ENCODE measurements at regions not wholly inside any gene's neighbourhood (a gene's known extent, or its start where the extent isn't known, plus 50 kb on each side); places are given as distances from the start of the nearest gene placed in this dataset.

DNA sequence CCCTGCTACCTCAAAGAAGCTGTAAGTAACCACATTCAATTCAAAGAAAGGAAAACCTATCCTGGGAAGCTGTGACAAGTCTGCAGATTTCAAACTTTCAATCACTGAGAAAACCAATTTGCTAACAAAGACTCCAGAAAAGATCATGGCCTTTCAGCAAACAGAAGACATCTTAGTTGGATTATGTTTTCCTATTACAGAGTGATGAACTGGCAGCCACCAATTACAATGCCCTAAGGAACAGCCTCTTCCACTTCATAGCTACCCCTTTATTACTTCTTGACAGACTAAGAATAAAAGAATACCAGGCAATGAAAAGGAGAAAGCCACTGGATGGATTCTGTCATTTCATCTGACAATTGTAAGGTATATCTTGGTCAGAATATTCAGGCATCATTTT is 128.2 kb upstream of the RASEF start:
- TF ChIP-seq, protein P1, sequence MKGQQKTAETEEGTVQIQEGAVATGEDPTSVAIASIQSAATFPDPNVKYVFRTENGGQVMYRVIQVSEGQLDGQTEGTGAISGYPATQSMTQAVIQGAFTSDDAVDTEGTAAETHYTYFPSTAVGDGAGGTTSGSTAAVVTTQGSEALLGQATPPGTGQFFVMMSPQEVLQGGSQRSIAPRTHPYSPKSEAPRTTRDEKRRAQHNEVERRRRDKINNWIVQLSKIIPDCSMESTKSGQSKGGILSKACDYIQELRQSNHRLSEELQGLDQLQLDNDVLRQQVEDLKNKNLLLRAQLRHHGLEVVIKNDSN (IDR thresholded peaks at IDR 0.05), result no peak
- no peak for TF ChIP-seq TCF12 (IDR thresholded peaks at IDR 0.05; ENCODE audit: low read depth)
- no peak for TF ChIP-seq TAF1 (IDR thresholded peaks at IDR 0.05; ENCODE audit: low read depth)
- no peak for TF ChIP-seq EP300 (IDR thresholded peaks at IDR 0.05; ENCODE audit: borderline replicate concordance)
- TF ChIP-seq, protein P2, sequence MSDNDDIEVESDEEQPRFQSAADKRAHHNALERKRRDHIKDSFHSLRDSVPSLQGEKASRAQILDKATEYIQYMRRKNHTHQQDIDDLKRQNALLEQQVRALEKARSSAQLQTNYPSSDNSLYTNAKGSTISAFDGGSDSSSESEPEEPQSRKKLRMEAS (IDR thresholded peaks at IDR 0.05), result no peak
- TF ChIP-seq, protein P3, sequence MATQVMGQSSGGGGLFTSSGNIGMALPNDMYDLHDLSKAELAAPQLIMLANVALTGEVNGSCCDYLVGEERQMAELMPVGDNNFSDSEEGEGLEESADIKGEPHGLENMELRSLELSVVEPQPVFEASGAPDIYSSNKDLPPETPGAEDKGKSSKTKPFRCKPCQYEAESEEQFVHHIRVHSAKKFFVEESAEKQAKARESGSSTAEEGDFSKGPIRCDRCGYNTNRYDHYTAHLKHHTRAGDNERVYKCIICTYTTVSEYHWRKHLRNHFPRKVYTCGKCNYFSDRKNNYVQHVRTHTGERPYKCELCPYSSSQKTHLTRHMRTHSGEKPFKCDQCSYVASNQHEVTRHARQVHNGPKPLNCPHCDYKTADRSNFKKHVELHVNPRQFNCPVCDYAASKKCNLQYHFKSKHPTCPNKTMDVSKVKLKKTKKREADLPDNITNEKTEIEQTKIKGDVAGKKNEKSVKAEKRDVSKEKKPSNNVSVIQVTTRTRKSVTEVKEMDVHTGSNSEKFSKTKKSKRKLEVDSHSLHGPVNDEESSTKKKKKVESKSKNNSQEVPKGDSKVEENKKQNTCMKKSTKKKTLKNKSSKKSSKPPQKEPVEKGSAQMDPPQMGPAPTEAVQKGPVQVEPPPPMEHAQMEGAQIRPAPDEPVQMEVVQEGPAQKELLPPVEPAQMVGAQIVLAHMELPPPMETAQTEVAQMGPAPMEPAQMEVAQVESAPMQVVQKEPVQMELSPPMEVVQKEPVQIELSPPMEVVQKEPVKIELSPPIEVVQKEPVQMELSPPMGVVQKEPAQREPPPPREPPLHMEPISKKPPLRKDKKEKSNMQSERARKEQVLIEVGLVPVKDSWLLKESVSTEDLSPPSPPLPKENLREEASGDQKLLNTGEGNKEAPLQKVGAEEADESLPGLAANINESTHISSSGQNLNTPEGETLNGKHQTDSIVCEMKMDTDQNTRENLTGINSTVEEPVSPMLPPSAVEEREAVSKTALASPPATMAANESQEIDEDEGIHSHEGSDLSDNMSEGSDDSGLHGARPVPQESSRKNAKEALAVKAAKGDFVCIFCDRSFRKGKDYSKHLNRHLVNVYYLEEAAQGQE (IDR thresholded peaks at IDR 0.05; ENCODE audit: low read depth), result no peak
- TF ChIP-seq ZBTB7A (IDR thresholded peaks at IDR 0.05; ENCODE audit: low read depth), result no peak
- no peak for TF ChIP-seq CREB1 (IDR thresholded peaks at IDR 0.05; ENCODE audit: low read depth)
- TF ChIP-seq TEAD4 (IDR thresholded peaks at IDR 0.05), result no peak
- no peak for TF ChIP-seq CEBPB (IDR thresholded peaks at IDR 0.05)
- no peak for TF ChIP-seq FOXM1 (IDR thresholded peaks at IDR 0.05; ENCODE audit: borderline replicate concordance, low read depth)

DNA sequence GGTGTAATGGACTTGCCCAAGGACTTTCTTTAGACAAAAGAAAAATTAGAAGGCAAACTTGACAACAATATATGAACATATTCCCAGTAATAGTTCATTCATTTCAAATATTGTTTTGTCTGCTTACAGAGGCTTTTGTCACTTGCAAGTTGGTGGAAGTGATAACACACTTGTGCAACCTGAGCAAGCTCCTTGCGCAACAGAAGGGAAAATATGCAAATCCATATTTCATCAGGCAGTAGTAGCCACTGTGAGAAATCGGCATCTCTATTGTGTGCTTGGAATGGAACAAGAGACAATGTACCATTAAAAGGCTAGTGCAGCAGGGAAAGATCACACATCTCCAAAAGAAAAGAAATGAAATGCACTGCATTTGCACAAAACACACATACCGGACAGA is 125.3 kb upstream of the RASEF start:
- TF ChIP-seq CEBPB (IDR thresholded peaks at IDR 0.05), result peak; percentile 89
- TF ChIP-seq EGR1 (IDR thresholded peaks at IDR 0.05), result no peak

DNA sequence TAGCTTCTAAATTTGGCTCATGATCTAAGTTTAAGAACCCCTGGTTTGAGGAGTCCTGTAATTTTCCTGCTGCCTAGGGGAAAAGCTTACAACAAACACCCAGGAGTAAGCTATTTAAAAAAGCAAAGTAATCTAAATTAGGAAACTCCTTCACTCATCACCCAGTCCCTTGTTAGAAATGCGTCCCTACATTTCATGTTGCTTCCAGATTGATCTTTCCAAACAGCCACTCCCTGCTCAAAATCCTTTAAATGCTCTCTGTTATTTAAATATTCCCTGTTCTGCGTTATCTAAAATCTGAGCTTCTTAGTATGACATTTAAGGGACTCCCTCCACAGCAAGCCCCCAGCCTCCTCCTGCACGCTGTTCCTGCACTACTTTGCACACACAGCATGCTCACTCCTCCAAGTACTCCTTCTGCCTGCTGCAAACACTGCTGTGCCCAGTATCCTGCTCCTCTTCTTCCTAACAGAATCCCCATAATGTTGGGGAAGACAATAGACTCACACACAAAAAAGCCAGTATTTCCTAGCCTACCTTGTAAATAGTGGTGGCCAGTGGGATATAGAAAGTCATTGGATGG is 123.3 kb upstream of the RASEF start:
- TF ChIP-seq, protein P2 (IDR thresholded peaks at IDR 0.05), result no peak
- TF ChIP-seq FOXM1 (IDR thresholded peaks at IDR 0.05; ENCODE audit: borderline replicate concordance, low read depth) (no peak), EGR1 (IDR thresholded peaks at IDR 0.05) (no peak), EP300 (IDR thresholded peaks at IDR 0.05; ENCODE audit: borderline replicate concordance) (no peak), CREB1 (IDR thresholded peaks at IDR 0.05; ENCODE audit: low read depth) (no peak)

DNA sequence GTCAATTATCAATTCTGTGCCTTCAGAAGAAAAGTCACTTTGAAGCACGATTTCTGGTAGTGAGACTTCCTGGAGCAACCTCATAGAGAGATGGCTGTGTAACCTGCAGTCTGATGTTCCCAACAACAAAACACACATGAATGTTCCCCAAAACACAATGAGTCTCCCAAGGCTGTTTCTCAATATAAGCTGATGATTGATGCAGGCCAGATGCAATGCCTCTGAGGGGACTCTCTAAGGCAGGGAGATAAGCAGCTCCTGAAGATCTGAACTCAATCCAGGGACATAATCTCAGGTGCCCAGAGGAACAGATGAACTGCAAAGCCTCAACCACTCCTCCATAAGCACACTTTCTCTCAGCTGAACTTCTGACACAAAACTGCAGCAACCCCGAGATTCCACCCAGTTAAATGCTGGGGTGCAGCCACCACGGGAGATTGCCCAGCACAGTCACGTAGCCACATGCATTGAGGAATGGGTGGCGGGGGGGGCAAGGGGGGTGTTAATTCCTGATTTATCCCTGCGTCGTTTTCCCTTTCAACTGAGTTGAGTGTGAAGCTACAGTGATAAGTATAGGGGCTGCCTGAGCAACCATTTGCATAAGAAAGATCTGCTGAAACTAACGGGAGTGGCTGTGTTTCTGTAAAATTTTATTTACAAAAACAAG is 122.7 kb upstream of the RASEF start:
- TF ChIP-seq CREB1 (IDR thresholded peaks at IDR 0.05; ENCODE audit: low read depth) (no peak), TAF1 (IDR thresholded peaks at IDR 0.05; ENCODE audit: low read depth) (no peak), CEBPB (IDR thresholded peaks at IDR 0.05) (no peak), EP300 (IDR thresholded peaks at IDR 0.05; ENCODE audit: borderline replicate concordance) (no peak), ZBTB7A (IDR thresholded peaks at IDR 0.05; ENCODE audit: low read depth) (no peak), RAD21 (IDR thresholded peaks at IDR 0.05; ENCODE audit: low read depth) (no peak), EGR1 (IDR thresholded peaks at IDR 0.05) (no peak), FOXM1 (IDR thresholded peaks at IDR 0.05; ENCODE audit: borderline replicate concordance, low read depth) (no peak), TCF12 (IDR thresholded peaks at IDR 0.05; ENCODE audit: low read depth) (no peak)

DNA sequence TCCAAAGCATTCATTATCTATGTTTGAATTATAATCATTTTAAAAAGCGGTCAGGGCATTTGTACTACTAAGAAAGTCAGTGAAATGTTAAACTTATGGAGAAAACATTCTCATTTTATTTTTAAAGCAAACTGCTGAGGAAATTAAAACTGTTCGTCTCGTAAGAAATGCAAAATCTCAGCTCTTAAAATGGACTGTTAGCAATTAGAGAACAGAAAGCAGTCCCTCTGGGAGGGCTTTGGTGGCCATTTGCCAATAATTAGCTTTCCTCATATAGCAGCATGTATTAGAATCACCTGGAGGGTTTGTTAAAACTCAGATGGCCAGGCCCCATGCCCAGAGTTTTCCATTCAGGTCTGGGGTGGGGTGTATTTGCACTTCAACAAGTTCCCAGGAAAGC is 120.7 kb upstream of the RASEF start:
- TF ChIP-seq RAD21 (IDR thresholded peaks at IDR 0.05; ENCODE audit: low read depth) (no peak), TAF1 (IDR thresholded peaks at IDR 0.05; ENCODE audit: low read depth) (no peak), EGR1 (IDR thresholded peaks at IDR 0.05) (no peak), FOXM1 (IDR thresholded peaks at IDR 0.05; ENCODE audit: borderline replicate concordance, low read depth) (no peak), YY1 (IDR thresholded peaks at IDR 0.05; ENCODE audit: low read depth) (no peak)
- TF ChIP-seq, protein P2 (IDR thresholded peaks at IDR 0.05), result no peak

DNA sequence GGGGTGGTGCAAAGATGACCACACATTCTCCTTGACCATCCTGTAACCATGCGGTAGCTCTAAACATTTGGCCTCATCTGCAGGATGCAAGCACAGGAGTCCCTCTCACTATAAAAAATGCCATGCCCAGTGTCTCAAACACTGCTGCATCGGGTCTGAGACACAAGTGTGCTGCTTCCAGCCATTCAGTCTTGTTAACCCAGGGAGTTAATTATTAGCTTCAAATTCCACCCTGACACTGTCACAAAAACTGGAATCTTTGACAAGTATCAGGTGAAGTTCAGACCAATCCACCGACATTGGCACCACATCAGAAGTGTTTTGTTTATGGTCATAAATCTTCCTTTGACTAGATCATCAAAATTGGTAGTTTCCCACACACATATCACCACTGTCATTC is 119.1 kb upstream of the RASEF start:
- TF ChIP-seq CEBPB (IDR thresholded peaks at IDR 0.05) (no peak), NFIC (IDR thresholded peaks at IDR 0.05) (no peak), RAD21 (IDR thresholded peaks at IDR 0.05; ENCODE audit: low read depth) (no peak), CREB1 (IDR thresholded peaks at IDR 0.05; ENCODE audit: low read depth) (no peak), TCF12 (IDR thresholded peaks at IDR 0.05; ENCODE audit: low read depth) (no peak), FOXM1 (IDR thresholded peaks at IDR 0.05; ENCODE audit: borderline replicate concordance, low read depth) (no peak), TEAD4 (IDR thresholded peaks at IDR 0.05) (no peak), YY1 (IDR thresholded peaks at IDR 0.05; ENCODE audit: low read depth) (no peak), ZBTB7A (IDR thresholded peaks at IDR 0.05; ENCODE audit: low read depth) (no peak), TAF1 (IDR thresholded peaks at IDR 0.05; ENCODE audit: low read depth) (no peak), EP300 (IDR thresholded peaks at IDR 0.05; ENCODE audit: borderline replicate concordance) (no peak)
- TF ChIP-seq, protein P2 (IDR thresholded peaks at IDR 0.05), result no peak
- TF ChIP-seq, protein P1 (IDR thresholded peaks at IDR 0.05), result no peak

DNA sequence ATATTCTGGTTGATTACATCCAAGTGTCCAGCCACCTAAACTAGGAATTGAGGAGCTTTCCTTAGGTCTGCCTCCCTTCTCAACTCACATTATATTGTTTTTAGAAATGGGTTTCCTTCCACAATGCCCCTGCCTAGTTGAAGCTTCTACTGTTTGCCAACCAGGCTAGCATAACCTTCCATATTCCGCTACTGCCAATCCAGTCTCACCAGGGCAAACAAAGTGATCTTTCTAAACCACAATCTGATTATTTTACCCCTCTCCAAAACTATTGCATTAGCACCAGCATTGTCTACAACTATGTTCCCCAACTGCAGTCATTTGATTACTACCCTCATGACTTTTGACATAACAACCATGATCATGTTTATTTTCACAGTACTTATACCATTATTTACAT is 115.8 kb upstream of the RASEF start:
- TF ChIP-seq FOXM1 (IDR thresholded peaks at IDR 0.05; ENCODE audit: borderline replicate concordance, low read depth) (no peak), TEAD4 (IDR thresholded peaks at IDR 0.05) (no peak), EGR1 (IDR thresholded peaks at IDR 0.05) (no peak), ZBTB7A (IDR thresholded peaks at IDR 0.05; ENCODE audit: low read depth) (no peak), NFIC (IDR thresholded peaks at IDR 0.05) (no peak), CEBPB (IDR thresholded peaks at IDR 0.05) (no peak), YY1 (IDR thresholded peaks at IDR 0.05; ENCODE audit: low read depth) (no peak), RAD21 (IDR thresholded peaks at IDR 0.05; ENCODE audit: low read depth) (no peak), EP300 (IDR thresholded peaks at IDR 0.05; ENCODE audit: borderline replicate concordance) (no peak)
- TF ChIP-seq, protein P1 (IDR thresholded peaks at IDR 0.05), result no peak
- TF ChIP-seq, protein P2 (IDR thresholded peaks at IDR 0.05), result no peak
- TF ChIP-seq, protein P3 (IDR thresholded peaks at IDR 0.05; ENCODE audit: low read depth), result no peak
